ENCODE measurements at regions not wholly inside any gene's neighbourhood (a gene's known extent, or its start where the extent isn't known, plus 50 kb on each side); places are given as distances from the start of the nearest gene placed in this dataset.

GRCh38 chr2:128867311-128867710 is 548.6 kb upstream of the HS6ST1 start:
- Histone ChIP-seq H3K4me3 (ENCODE audit: insufficient read depth, low read depth, low read length, poor library complexity, severe bottlenecking) (no peak overlapping the region), H3K36me3 (ENCODE audit: control insufficient read depth, insufficient read depth, low read length) (no peaks in the 10 kb centered on the region), H3K27me3 (replicated peaks; ENCODE audit: control insufficient read depth, insufficient read depth, low read length, poor library complexity, severe bottlenecking) (no peaks in the 10 kb centered on the region), H3K27ac (ENCODE audit: insufficient read depth, low read length, poor library complexity, severe bottlenecking) (no peak overlapping the region), H3K9me3 (ENCODE audit: control insufficient read depth, low read length) (no peaks in the 10 kb centered on the region), H3K4me1 (ENCODE audit: control insufficient read depth, insufficient read depth, low read length, poor library complexity, severe bottlenecking) (no peaks in the 10 kb centered on the region)
- DNase-seq: no peak

GRCh38 chr2:128867936-128868636 is 549.4 kb upstream of the HS6ST1 start:
- H3K27me3 ChIP-seq (replicated peaks; ENCODE audit: control insufficient read depth, insufficient read depth, low read length, poor library complexity, severe bottlenecking): no peaks in the 10 kb centered on the region
- no peaks in the 10 kb centered on the region for H3K36me3 ChIP-seq (ENCODE audit: control insufficient read depth, insufficient read depth, low read length)
- H3K4me3 ChIP-seq (ENCODE audit: insufficient read depth, low read depth, low read length, poor library complexity, severe bottlenecking): no peak overlapping the region
- DNase-seq: no peak
- no peaks in the 10 kb centered on the region for H3K9me3 ChIP-seq (ENCODE audit: control insufficient read depth, low read length)
- no peak overlapping the region for H3K27ac ChIP-seq (ENCODE audit: insufficient read depth, low read length, poor library complexity, severe bottlenecking)
- no peaks in the 10 kb centered on the region for H3K4me1 ChIP-seq (ENCODE audit: control insufficient read depth, insufficient read depth, low read length, poor library complexity, severe bottlenecking)

- no peaks in the 10 kb centered on the region for H3K36me3 ChIP-seq (ENCODE audit: control insufficient read depth, insufficient read depth, low read length)
- no peak overlapping the region for H3K4me3 ChIP-seq (ENCODE audit: insufficient read depth, low read depth, low read length, poor library complexity, severe bottlenecking)
- no peak overlapping the region for H3K27ac ChIP-seq (ENCODE audit: insufficient read depth, low read length, poor library complexity, severe bottlenecking)
- DNase-seq: no peak
- no peaks in the 10 kb centered on the region for H3K4me1 ChIP-seq (ENCODE audit: control insufficient read depth, insufficient read depth, low read length, poor library complexity, severe bottlenecking)
- no peaks in the 10 kb centered on the region for H3K9me3 ChIP-seq (ENCODE audit: control insufficient read depth, low read length)
- H3K27me3 ChIP-seq (replicated peaks; ENCODE audit: control insufficient read depth, insufficient read depth, low read length, poor library complexity, severe bottlenecking): no peaks in the 10 kb centered on the region
Measured at GRCh38 chr2:128868686-128869551, 550.3 kb upstream of the HS6ST1 start.

- Histone ChIP-seq H3K27ac (ENCODE audit: insufficient read depth, low read length, poor library complexity, severe bottlenecking) (no peak overlapping the region), H3K4me3 (ENCODE audit: insufficient read depth, low read depth, low read length, poor library complexity, severe bottlenecking) (no peak overlapping the region), H3K4me1 (ENCODE audit: control insufficient read depth, insufficient read depth, low read length, poor library complexity, severe bottlenecking) (no peaks in the 10 kb centered on the region), H3K36me3 (ENCODE audit: control insufficient read depth, insufficient read depth, low read length) (no peaks in the 10 kb centered on the region), H3K9me3 (ENCODE audit: control insufficient read depth, low read length) (no peaks in the 10 kb centered on the region), H3K27me3 (replicated peaks; ENCODE audit: control insufficient read depth, insufficient read depth, low read length, poor library complexity, severe bottlenecking) (no peaks in the 10 kb centered on the region)
- DNase-seq: no peak
Measured at GRCh38 chr2:128874608-128875007, 555.9 kb upstream of the HS6ST1 start.

- no peaks in the 10 kb centered on the region for H3K4me1 ChIP-seq (ENCODE audit: control insufficient read depth, insufficient read depth, low read length, poor library complexity, severe bottlenecking)
- no peak overlapping the region for H3K27ac ChIP-seq (ENCODE audit: insufficient read depth, low read length, poor library complexity, severe bottlenecking)
- no peaks in the 10 kb centered on the region for H3K9me3 ChIP-seq (ENCODE audit: control insufficient read depth, low read length)
- no peaks in the 10 kb centered on the region for H3K27me3 ChIP-seq (replicated peaks; ENCODE audit: control insufficient read depth, insufficient read depth, low read length, poor library complexity, severe bottlenecking)
- no peak overlapping the region for H3K4me3 ChIP-seq (ENCODE audit: insufficient read depth, low read depth, low read length, poor library complexity, severe bottlenecking)
- no peaks in the 10 kb centered on the region for H3K36me3 ChIP-seq (ENCODE audit: control insufficient read depth, insufficient read depth, low read length)
- no peak for DNase-seq
Measured at GRCh38 chr2:128876986-128877983, 558.6 kb upstream of the HS6ST1 start.

- Histone ChIP-seq H3K9me3 (ENCODE audit: control insufficient read depth, low read length) (no peaks in the 10 kb centered on the region), H3K36me3 (ENCODE audit: control insufficient read depth, insufficient read depth, low read length) (no peaks in the 10 kb centered on the region), H3K27me3 (replicated peaks; ENCODE audit: control insufficient read depth, insufficient read depth, low read length, poor library complexity, severe bottlenecking) (no peaks in the 10 kb centered on the region), H3K4me1 (ENCODE audit: control insufficient read depth, insufficient read depth, low read length, poor library complexity, severe bottlenecking) (no peaks in the 10 kb centered on the region), H3K27ac (ENCODE audit: insufficient read depth, low read length, poor library complexity, severe bottlenecking) (no peak overlapping the region), H3K4me3 (ENCODE audit: insufficient read depth, low read depth, low read length, poor library complexity, severe bottlenecking) (no peak overlapping the region)
- DNase-seq: no peak
Measured at GRCh38 chr2:128879161-128879560, 560.5 kb upstream of the HS6ST1 start.

- Histone ChIP-seq H3K27ac (ENCODE audit: insufficient read depth, low read length, poor library complexity, severe bottlenecking) (no peak overlapping the region), H3K4me3 (ENCODE audit: insufficient read depth, low read depth, low read length, poor library complexity, severe bottlenecking) (no peak overlapping the region), H3K9me3 (ENCODE audit: control insufficient read depth, low read length) (no peaks in the 10 kb centered on the region), H3K36me3 (ENCODE audit: control insufficient read depth, insufficient read depth, low read length) (no peaks in the 10 kb centered on the region), H3K27me3 (replicated peaks; ENCODE audit: control insufficient read depth, insufficient read depth, low read length, poor library complexity, severe bottlenecking) (no peaks in the 10 kb centered on the region), H3K4me1 (ENCODE audit: control insufficient read depth, insufficient read depth, low read length, poor library complexity, severe bottlenecking) (no peaks in the 10 kb centered on the region)
- DNase-seq: no peak
Measured at GRCh38 chr2:128894896-128895295, 576.2 kb upstream of the HS6ST1 start.

GRCh38 chr2:128901572-128902391 is 583.1 kb upstream of the HS6ST1 start:
- no peak for DNase-seq
- no peaks in the 10 kb centered on the region for H3K36me3 ChIP-seq (ENCODE audit: control insufficient read depth, insufficient read depth, low read length)
- H3K9me3 ChIP-seq (ENCODE audit: control insufficient read depth, low read length): no peaks in the 10 kb centered on the region
- no peak overlapping the region for H3K27ac ChIP-seq (ENCODE audit: insufficient read depth, low read length, poor library complexity, severe bottlenecking)
- H3K4me1 ChIP-seq (ENCODE audit: control insufficient read depth, insufficient read depth, low read length, poor library complexity, severe bottlenecking): no peaks in the 10 kb centered on the region
- no peaks in the 10 kb centered on the region for H3K27me3 ChIP-seq (replicated peaks; ENCODE audit: control insufficient read depth, insufficient read depth, low read length, poor library complexity, severe bottlenecking)
- no peak overlapping the region for H3K4me3 ChIP-seq (ENCODE audit: insufficient read depth, low read depth, low read length, poor library complexity, severe bottlenecking)

GRCh38 chr2:128903637-128904036 is 585.0 kb upstream of the HS6ST1 start:
- Histone ChIP-seq H3K4me3 (ENCODE audit: insufficient read depth, low read depth, low read length, poor library complexity, severe bottlenecking) (no peak overlapping the region), H3K36me3 (ENCODE audit: control insufficient read depth, insufficient read depth, low read length) (no peaks in the 10 kb centered on the region), H3K27me3 (replicated peaks; ENCODE audit: control insufficient read depth, insufficient read depth, low read length, poor library complexity, severe bottlenecking) (no peaks in the 10 kb centered on the region), H3K4me1 (ENCODE audit: control insufficient read depth, insufficient read depth, low read length, poor library complexity, severe bottlenecking) (no peaks in the 10 kb centered on the region), H3K9me3 (ENCODE audit: control insufficient read depth, low read length) (no peaks in the 10 kb centered on the region), H3K27ac (ENCODE audit: insufficient read depth, low read length, poor library complexity, severe bottlenecking) (no peak overlapping the region)
- DNase-seq: no peak
